ENCODE measurements at regions not wholly inside any gene's neighbourhood (a gene's known extent, or its start where the extent isn't known, plus 50 kb on each side); places are given as distances from the start of the nearest gene placed in this dataset.

DNA sequence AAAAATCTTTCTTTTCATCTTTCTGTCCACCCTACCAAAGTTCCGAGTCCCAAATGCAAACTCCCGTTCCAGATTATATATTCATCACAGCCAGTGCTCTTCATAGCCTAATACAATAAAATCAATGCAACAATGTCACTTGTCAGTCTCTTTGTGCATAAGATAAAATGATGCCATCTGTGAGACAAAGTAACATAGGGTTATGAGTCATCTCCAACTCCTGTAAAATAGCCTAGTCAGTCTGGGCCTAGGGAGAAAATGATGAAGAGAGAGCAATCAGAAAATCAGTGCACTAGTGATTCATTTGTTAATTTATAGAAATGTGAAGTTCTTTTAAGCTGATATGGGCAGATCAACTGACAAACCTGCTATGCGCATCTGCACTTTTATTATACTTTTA is 689.1 kb upstream of the DIAPH2 start:
- no peaks in the 10 kb centered on the region for H3K36me3 ChIP-seq (ENCODE audit: insufficient read depth, low read depth, low read length)
- H3K27me3 ChIP-seq (ENCODE audit: insufficient read depth, low read length), result no peaks in the 10 kb centered on the region
- no peak overlapping the region for H3K27ac ChIP-seq (ENCODE audit: low read length)
- H3K9ac ChIP-seq (ENCODE audit: low read depth, low read length), result no peak overlapping the region
- no peaks in the 10 kb centered on the region for H3K9me3 ChIP-seq (ENCODE audit: insufficient read depth, low read depth, low read length)
- no peaks in the 10 kb centered on the region for H3K4me1 ChIP-seq (ENCODE audit: insufficient read depth, low read length)
- H3K4me3 ChIP-seq (ENCODE audit: low read length), result no peak overlapping the region

DNA sequence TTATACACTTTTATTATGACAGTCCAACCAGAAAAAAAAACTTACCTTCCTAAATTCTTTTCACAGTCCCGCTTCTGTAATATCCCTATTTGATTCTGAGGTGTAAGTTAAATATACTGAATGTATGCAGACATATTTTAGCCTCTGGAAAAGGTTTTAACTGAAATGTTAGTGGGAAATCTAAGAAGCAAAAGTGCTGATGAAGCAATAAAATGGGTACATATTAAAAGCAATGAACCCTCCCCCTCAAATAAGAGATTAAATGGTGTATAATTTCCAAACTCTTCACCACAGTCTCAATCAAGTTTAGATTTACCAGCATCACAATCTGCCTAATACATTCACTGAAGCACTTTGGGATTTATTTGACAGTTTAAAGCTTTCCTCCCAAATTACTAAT is 688.3 kb upstream of the DIAPH2 start:
- H3K27ac ChIP-seq (ENCODE audit: low read length), result no peak overlapping the region
- H3K27me3 ChIP-seq (ENCODE audit: insufficient read depth, low read length), result no peaks in the 10 kb centered on the region
- no peak overlapping the region for H3K4me3 ChIP-seq (ENCODE audit: low read length)
- H3K9me3 ChIP-seq (ENCODE audit: insufficient read depth, low read depth, low read length), result no peaks in the 10 kb centered on the region
- H3K4me1 ChIP-seq (ENCODE audit: insufficient read depth, low read length), result no peaks in the 10 kb centered on the region
- no peaks in the 10 kb centered on the region for H3K36me3 ChIP-seq (ENCODE audit: insufficient read depth, low read depth, low read length)
- no peak overlapping the region for H3K9ac ChIP-seq (ENCODE audit: low read depth, low read length)

DNA sequence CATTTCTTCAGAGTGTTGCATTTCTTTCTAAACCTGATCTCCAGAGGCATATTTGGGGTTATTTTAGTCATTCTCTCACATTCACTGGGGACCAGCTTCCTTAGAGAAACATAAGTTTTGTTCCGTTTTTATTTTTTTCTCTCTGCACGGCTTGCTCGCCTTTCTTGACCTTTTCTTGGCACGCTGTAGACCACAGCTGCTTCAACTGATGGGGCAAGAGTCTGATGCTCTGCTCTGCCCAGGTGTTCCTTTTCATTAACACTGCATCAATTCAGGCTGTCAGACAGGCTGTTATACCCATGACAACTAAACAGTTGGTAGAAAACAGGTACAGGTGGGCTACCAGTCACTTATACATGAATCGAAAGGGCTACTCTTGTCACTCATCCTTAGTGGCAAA is 682.2 kb upstream of the DIAPH2 start:
- H3K27me3 ChIP-seq (ENCODE audit: insufficient read depth, low read length), result no peaks in the 10 kb centered on the region
- H3K9me3 ChIP-seq (ENCODE audit: insufficient read depth, low read depth, low read length), result no peaks in the 10 kb centered on the region
- H3K27ac ChIP-seq (ENCODE audit: low read length), result no peak overlapping the region
- no peak overlapping the region for H3K4me3 ChIP-seq (ENCODE audit: low read length)
- no peak overlapping the region for H3K9ac ChIP-seq (ENCODE audit: low read depth, low read length)
- H3K36me3 ChIP-seq (ENCODE audit: insufficient read depth, low read depth, low read length), result no peaks in the 10 kb centered on the region
- H3K4me1 ChIP-seq (ENCODE audit: insufficient read depth, low read length), result no peaks in the 10 kb centered on the region

DNA sequence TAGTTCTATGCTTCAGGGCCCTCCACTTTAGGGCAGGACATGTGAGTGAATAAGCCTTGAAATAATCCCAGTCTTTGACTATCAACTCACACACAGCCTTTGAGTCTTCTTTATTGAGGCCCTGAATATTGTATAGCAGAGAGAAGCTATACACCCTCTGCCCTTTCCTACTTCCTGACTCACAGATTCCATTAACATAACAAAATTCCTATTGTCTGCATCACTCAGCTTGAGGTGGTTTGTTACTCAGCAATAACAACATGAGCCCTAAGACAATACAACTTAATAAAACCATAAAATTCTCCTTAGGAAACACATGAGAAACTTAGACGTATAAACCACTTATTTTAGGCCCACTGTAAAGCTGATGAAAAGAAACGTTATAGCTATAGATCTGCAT is 680.3 kb upstream of the DIAPH2 start:
- Histone ChIP-seq H3K27me3 (ENCODE audit: insufficient read depth, low read length) (no peaks in the 10 kb centered on the region), H3K27ac (ENCODE audit: low read length) (no peak overlapping the region), H3K4me1 (ENCODE audit: insufficient read depth, low read length) (no peaks in the 10 kb centered on the region), H3K9me3 (ENCODE audit: insufficient read depth, low read depth, low read length) (no peaks in the 10 kb centered on the region), H3K36me3 (ENCODE audit: insufficient read depth, low read depth, low read length) (no peaks in the 10 kb centered on the region), H3K4me3 (ENCODE audit: low read length) (no peak overlapping the region), H3K9ac (ENCODE audit: low read depth, low read length) (no peak overlapping the region)

DNA sequence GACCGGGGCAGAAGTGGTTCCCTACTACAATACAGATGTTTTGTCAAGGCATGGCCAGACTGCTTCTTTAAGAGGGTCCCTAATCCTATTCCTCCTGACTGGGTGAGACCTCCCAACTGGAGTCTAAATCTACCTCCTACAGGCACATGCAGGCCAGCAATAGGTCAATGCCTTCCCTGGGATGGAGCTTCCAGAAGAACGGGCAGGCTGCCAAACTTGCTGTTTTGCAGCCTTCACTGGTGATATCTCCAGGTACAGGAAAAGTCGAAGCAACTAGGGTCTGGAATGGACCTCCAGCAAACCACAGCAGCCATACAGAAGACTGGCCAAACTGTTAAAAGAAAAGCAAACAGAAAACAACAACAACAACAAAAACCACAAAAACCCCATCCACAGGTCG is 678.4 kb upstream of the DIAPH2 start:
- no peaks in the 10 kb centered on the region for H3K9me3 ChIP-seq (ENCODE audit: insufficient read depth, low read depth, low read length)
- H3K9ac ChIP-seq (ENCODE audit: low read depth, low read length), result no peak overlapping the region
- H3K27ac ChIP-seq (ENCODE audit: low read length), result no peak overlapping the region
- H3K27me3 ChIP-seq (ENCODE audit: insufficient read depth, low read length), result no peaks in the 10 kb centered on the region
- H3K4me1 ChIP-seq (ENCODE audit: insufficient read depth, low read length), result no peaks in the 10 kb centered on the region
- H3K4me3 ChIP-seq (ENCODE audit: low read length), result no peak overlapping the region
- no peaks in the 10 kb centered on the region for H3K36me3 ChIP-seq (ENCODE audit: insufficient read depth, low read depth, low read length)

DNA sequence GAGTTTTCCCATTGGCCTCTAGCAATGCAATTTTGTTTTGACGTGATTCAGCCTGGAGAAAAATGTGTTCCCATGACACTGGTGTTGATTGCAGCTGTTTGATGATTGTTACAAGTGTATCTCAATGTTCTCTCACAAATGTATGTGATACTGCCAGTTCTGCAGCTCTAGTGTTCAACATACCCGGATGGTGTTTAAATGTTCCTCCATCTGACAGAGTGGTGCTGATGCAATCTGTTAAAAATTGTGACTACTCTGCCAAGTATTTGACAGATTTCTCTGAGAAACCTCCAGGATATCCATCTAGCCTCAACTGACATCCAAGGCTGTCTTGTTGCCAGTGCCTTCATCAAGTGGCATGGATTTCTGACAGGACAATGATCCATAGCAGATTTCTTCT is 657.2 kb upstream of the DIAPH2 start:
- Histone ChIP-seq H3K9ac (ENCODE audit: low read depth, low read length) (no peak overlapping the region), H3K27me3 (ENCODE audit: insufficient read depth, low read length) (no peaks in the 10 kb centered on the region), H3K4me3 (ENCODE audit: low read length) (no peak overlapping the region), H3K27ac (ENCODE audit: low read length) (no peak overlapping the region), H3K36me3 (ENCODE audit: insufficient read depth, low read depth, low read length) (no peaks in the 10 kb centered on the region), H3K9me3 (ENCODE audit: insufficient read depth, low read depth, low read length) (peaks cover 7% of the 10 kb centered on the region; the same call in 1 of the 2 replicates), H3K4me1 (ENCODE audit: insufficient read depth, low read length) (no peaks in the 10 kb centered on the region)

DNA sequence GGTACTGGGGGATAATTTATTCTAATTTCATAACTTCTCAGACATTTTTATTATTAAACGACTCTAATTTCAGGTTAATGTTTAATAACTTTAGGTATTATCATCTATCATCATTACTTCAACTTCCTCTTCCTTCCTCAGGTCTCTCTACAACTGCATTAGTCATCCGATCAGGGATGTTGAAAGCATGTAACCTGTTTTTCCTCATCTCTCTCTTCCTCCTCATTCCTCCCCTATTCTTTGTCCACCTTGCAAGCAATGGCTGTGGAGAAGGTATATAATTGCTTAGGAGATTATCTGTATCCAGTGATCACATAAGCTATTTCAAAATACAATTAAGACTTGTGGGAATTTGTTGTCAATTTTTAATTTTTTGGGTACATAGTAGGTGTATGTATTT is 632.6 kb upstream of the DIAPH2 start:
- Histone ChIP-seq H3K4me3 (ENCODE audit: low read length) (no peak overlapping the region), H3K4me1 (ENCODE audit: insufficient read depth, low read length) (no peaks in the 10 kb centered on the region), H3K27ac (ENCODE audit: low read length) (no peak overlapping the region), H3K9ac (ENCODE audit: low read depth, low read length) (no peak overlapping the region), H3K27me3 (ENCODE audit: insufficient read depth, low read length) (no peaks in the 10 kb centered on the region), H3K36me3 (ENCODE audit: insufficient read depth, low read depth, low read length) (no peaks in the 10 kb centered on the region), H3K9me3 (ENCODE audit: insufficient read depth, low read depth, low read length) (no peaks in the 10 kb centered on the region)

DNA sequence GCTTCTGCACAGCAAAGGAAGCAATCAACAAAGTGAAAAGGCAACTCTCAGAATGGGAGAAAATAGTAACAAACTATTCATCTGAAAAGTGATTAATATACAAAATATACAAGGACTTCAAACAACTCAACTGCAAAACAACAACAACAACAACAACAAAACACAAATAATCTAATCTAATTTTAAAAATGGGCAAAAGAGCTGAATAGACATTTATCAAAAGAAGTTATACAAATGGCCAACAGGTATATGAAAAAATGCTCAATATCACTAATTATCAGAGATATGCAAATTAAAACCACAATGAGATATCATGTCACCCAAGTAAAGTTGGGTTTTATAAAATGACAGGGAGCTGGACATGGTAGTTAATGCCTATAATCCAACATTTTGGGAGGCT is 602.8 kb upstream of the DIAPH2 start:
- H3K9ac ChIP-seq (ENCODE audit: low read depth, low read length), result no peak overlapping the region
- H3K36me3 ChIP-seq (ENCODE audit: insufficient read depth, low read depth, low read length), result no peaks in the 10 kb centered on the region
- H3K9me3 ChIP-seq (ENCODE audit: insufficient read depth, low read depth, low read length), result no peaks in the 10 kb centered on the region
- H3K27me3 ChIP-seq (ENCODE audit: insufficient read depth, low read length), result no peaks in the 10 kb centered on the region
- H3K4me1 ChIP-seq (ENCODE audit: insufficient read depth, low read length), result no peaks in the 10 kb centered on the region
- H3K27ac ChIP-seq (ENCODE audit: low read length), result no peak overlapping the region
- H3K4me3 ChIP-seq (ENCODE audit: low read length), result no peak overlapping the region

DNA sequence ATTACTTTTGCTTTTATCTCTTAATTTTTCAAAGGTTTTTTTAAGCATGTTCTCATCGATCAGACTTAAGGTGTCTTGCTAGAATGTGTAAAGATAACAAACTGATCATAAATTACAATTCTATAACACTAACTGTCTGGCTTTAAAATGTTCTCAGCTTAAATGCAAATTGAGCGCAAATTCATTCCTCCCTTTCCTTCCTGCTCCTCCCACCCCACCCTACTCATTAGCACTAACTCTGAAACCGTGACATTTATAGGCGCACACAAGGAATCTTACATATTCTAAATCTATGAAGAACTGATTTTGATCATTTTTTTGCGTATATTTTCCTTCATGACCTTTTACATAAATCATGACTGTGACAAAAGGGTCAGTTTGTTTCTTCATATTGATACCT is 590.0 kb upstream of the DIAPH2 start:
- Histone ChIP-seq H3K4me3 (ENCODE audit: low read length) (no peak overlapping the region), H3K27me3 (ENCODE audit: insufficient read depth, low read length) (no peaks in the 10 kb centered on the region), H3K9me3 (ENCODE audit: insufficient read depth, low read depth, low read length) (no peaks in the 10 kb centered on the region), H3K9ac (ENCODE audit: low read depth, low read length) (no peak overlapping the region), H3K27ac (ENCODE audit: low read length) (no peak overlapping the region), H3K4me1 (ENCODE audit: insufficient read depth, low read length) (peaks cover 2% of the 10 kb centered on the region; the same call in 1 of the 2 replicates), H3K36me3 (ENCODE audit: insufficient read depth, low read depth, low read length) (no peaks in the 10 kb centered on the region)

DNA sequence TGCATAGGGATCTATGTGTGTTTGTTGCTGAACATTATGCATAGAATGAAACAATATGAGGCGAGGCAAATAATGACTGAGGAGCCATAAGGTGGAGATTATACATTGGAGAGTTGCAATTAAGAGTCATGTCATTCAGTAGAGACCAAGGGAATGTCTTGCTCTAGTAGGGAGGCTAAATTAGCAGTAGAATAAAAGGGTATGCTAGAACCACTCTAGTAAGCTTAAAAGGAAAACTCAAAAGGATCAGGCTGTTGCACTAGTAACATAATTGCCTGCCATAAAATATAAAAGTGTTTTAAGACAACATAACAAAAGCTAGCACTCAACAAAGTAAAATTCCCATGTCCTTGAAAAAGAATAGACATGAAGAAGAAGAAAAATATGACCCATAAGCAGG is 586.2 kb upstream of the DIAPH2 start:
- no peak overlapping the region for H3K9ac ChIP-seq (ENCODE audit: low read depth, low read length)
- no peaks in the 10 kb centered on the region for H3K9me3 ChIP-seq (ENCODE audit: insufficient read depth, low read depth, low read length)

DNA sequence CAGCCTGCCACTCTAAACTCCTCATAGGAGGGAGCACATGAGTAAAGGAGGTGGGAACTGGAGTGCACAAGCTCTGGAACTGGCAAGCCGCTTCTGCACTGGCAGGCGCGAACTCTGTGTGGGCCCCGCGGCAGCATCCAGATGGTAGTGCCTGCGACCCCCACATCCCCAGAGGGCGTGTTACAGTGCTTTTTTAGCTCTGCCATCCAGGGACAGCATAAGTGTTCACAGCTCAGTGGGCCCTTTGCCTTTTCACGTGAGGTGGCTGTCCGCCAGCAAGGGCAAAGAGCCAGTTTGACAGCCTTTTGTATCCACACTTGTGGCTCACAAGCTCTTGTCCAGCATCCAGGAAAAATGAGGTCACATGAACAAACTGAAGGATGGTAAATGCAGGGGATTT is 581.6 kb upstream of the DIAPH2 start:
- no peak overlapping the region for H3K9ac ChIP-seq (ENCODE audit: low read depth, low read length)
- H3K36me3 ChIP-seq (ENCODE audit: insufficient read depth, low read depth, low read length), result no peaks in the 10 kb centered on the region
- no peaks in the 10 kb centered on the region for H3K4me1 ChIP-seq (ENCODE audit: insufficient read depth, low read length)
- no peaks in the 10 kb centered on the region for H3K27me3 ChIP-seq (ENCODE audit: insufficient read depth, low read length)
- H3K9me3 ChIP-seq (ENCODE audit: insufficient read depth, low read depth, low read length), result no peaks in the 10 kb centered on the region
- H3K4me3 ChIP-seq (ENCODE audit: low read length), result no peak overlapping the region
- no peak overlapping the region for H3K27ac ChIP-seq (ENCODE audit: low read length)

More for the DNA sequence above, 586.2 kb upstream of the DIAPH2 start:
- Histone ChIP-seq H3K4me3 (ENCODE audit: low read length) (no peak overlapping the region), H3K27ac (ENCODE audit: low read length) (no peak overlapping the region), H3K36me3 (ENCODE audit: insufficient read depth, low read depth, low read length) (no peaks in the 10 kb centered on the region), H3K4me1 (ENCODE audit: insufficient read depth, low read length) (peaks cover 2% of the 10 kb centered on the region; the same call in 1 of the 2 replicates), H3K27me3 (ENCODE audit: insufficient read depth, low read length) (no peaks in the 10 kb centered on the region)

DNA sequence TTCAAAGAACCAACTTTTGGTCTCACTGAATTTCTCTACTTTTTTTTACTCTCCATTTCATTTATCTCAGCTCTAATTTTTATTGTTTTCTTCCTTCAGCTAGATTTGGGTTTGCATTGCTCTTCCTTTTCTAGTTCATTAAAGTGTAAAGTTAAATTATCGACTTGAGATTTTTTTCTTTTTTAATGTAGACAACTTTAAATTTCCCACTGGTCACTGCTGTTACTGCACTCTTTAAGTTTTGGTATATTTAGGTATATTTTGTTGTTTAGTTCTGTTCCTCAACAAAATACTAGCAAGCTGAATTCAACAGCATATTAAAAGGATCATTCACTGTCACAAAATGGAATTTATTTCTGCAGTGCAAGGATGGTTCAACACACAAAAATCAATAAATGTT is 572.0 kb upstream of the DIAPH2 start:
- H3K9me3 ChIP-seq (ENCODE audit: insufficient read depth, low read depth, low read length), result no peaks in the 10 kb centered on the region
- no peaks in the 10 kb centered on the region for H3K36me3 ChIP-seq (ENCODE audit: insufficient read depth, low read depth, low read length)
- H3K27me3 ChIP-seq (ENCODE audit: insufficient read depth, low read length), result no peaks in the 10 kb centered on the region
- H3K9ac ChIP-seq (ENCODE audit: low read depth, low read length), result no peak overlapping the region
- no peak overlapping the region for H3K4me3 ChIP-seq (ENCODE audit: low read length)
- H3K4me1 ChIP-seq (ENCODE audit: insufficient read depth, low read length), result no peaks in the 10 kb centered on the region
- H3K27ac ChIP-seq (ENCODE audit: low read length), result no peak overlapping the region

DNA sequence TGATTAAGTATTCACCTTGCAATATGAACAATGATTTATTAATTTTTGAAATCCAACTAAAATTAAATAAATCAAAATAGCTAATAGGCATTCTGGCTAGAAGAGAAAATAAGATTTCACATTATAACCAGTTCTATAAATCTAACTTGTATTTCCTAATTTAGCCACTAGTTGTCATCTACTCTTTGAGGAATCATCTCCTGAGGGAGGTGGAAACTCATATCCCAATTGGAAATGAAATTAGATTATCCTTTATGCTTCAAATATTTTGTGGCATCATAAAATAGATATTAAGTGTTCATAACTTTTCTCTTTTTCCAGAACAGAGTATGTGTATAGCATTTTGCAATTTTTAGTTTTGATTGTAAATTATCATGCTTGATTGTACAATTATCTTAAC is 558.5 kb upstream of the DIAPH2 start:
- no peaks in the 10 kb centered on the region for H3K27me3 ChIP-seq (ENCODE audit: insufficient read depth, low read length)
- no peaks in the 10 kb centered on the region for H3K4me1 ChIP-seq (ENCODE audit: insufficient read depth, low read length)
- no peak overlapping the region for H3K4me3 ChIP-seq (ENCODE audit: low read length)
- no peak overlapping the region for H3K9ac ChIP-seq (ENCODE audit: low read depth, low read length)
- H3K9me3 ChIP-seq (ENCODE audit: insufficient read depth, low read depth, low read length), result no peaks in the 10 kb centered on the region
- H3K36me3 ChIP-seq (ENCODE audit: insufficient read depth, low read depth, low read length), result no peaks in the 10 kb centered on the region
- no peak overlapping the region for H3K27ac ChIP-seq (ENCODE audit: low read length)
